HUES48 (cell line): ENCODE measurements at regions not wholly inside any gene's neighbourhood (a gene's known extent, or its start where the extent isn't known, plus 50 kb on each side); places are given as distances from the start of the nearest gene placed in this dataset.

Source experiments
- H3K27ac ChIP-seq: one replicate; pipeline ENCODE4 v1.7.0; 2013; ENCODE audit warnings: low read depth, low read length, inconsistent platforms
- H3K27me3 ChIP-seq: 2 replicates; pipeline ENCODE4 v1.6.1; 2013; ENCODE audit warnings: mild to moderate bottlenecking, low read length; ENCODE audit not compliant: control insufficient read depth, insufficient read depth
- H3K36me3 ChIP-seq: 2 replicates; pipeline ENCODE4 v1.6.1; 2013; ENCODE audit warnings: low read length; ENCODE audit not compliant: control insufficient read depth, insufficient read depth
- H3K4me1 ChIP-seq: 2 replicates; pipeline ENCODE4 v1.6.1; 2013; ENCODE audit warnings: mild to moderate bottlenecking, low read length; ENCODE audit not compliant: control insufficient read depth, insufficient read depth
- H3K4me3 ChIP-seq: 2 replicates; pipeline ENCODE4 v1.5.1; 2013; ENCODE audit warnings: mild to moderate bottlenecking, low read depth, low read length
- H3K9ac ChIP-seq: 2 replicates; pipeline ENCODE4 v1.6.1; 2013; ENCODE audit warnings: mild to moderate bottlenecking, low read depth, low read length, moderate library complexity
- H3K9me3 ChIP-seq: 2 replicates; pipeline ENCODE4 v1.6.1; 2013; ENCODE audit warnings: low read length; ENCODE audit not compliant: control insufficient read depth, insufficient read depth

- H3K9ac ChIP-seq = no peak overlapping the region
- no peak overlapping the region for H3K27ac ChIP-seq
- no peaks in the 10 kb centered on the region for H3K36me3 ChIP-seq
- H3K4me3 ChIP-seq = no peak overlapping the region
- H3K4me1 ChIP-seq = peaks cover 24% of the 10 kb centered on the region
- no peaks in the 10 kb centered on the region for H3K9me3 ChIP-seq
- no peaks in the 10 kb centered on the region for H3K27me3 ChIP-seq
Observed at GRCh38 chr5:123671711-123672456, 159.9 kb downstream of the CSNK1G3 start.

GRCh38 chr5:123671042-123671441 lies 159.1 kb downstream of the CSNK1G3 start:
- Histone ChIP-seq H3K27ac (no peak overlapping the region), H3K9me3 (no peaks in the 10 kb centered on the region), H3K36me3 (no peaks in the 10 kb centered on the region), H3K27me3 (no peaks in the 10 kb centered on the region), H3K9ac (no peak overlapping the region), H3K4me3 (no peak overlapping the region), H3K4me1 (peaks cover 24% of the 10 kb centered on the region)
